ENCODE measurements at regions not wholly inside any gene's neighbourhood (a gene's known extent, or its start where the extent isn't known, plus 50 kb on each side); places are given as distances from the start of the nearest gene placed in this dataset.

DNA sequence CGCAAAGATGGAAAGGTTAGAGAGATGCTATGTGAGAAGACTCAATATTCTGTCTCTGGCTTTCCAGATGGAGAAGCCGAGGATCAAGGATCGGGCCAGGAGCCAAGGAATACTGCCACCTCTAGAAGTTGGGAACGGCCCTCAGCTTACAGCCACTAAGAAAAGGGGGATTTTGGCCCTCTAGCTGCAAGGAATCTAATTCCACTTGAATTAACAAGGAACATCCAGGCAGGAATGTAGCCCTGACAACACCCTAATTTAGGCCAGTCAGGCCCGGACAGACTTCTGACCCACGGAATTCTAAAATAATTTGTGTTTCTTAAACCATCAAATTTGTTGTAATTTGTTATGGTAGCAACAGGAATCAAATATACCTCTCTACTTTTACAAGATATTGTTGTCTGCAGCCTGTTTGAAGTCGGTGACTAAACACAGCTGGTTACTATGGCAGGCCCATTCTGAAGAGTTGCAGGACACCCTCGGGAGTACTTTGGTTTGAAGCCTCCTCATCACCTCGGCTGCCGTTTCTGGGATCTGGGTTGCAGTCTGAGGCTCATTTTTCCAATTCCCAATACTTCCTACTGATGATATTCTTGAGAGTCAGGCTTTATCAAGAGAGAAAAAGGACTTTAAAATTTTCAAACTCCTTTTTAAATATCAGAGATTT is 1131.2 kb downstream of the TSN start:
- Histone ChIP-seq H3K27ac (ENCODE audit: low read length in 2 of 2) (no peak overlapping the region), H3K4me3 (ENCODE audit: control extremely low read depth in 1 of 5, extremely low read depth in 1 of 5, insufficient read depth in 1 of 5, low read depth in 2 of 5, low read length in 4 of 5) (no peak overlapping the region), H3K4me2 (replicated peaks; ENCODE audit: low read depth, low read length, poor library complexity, severe bottlenecking) (no peak overlapping the region), H3K9ac (ENCODE audit: low read length) (no peak overlapping the region), H3K4me1 (ENCODE audit: control insufficient read depth in 2 of 2, insufficient read depth in 2 of 2, low read length in 2 of 2) (no peaks in the 10 kb centered on the region), H3K79me2 (ENCODE audit: control insufficient read depth, insufficient read depth, low read length) (no peaks in the 10 kb centered on the region), H3K36me3 (replicated peaks in 1 of 2; ENCODE audit: control extremely low read depth in 1 of 2, control insufficient read depth in 1 of 2, extremely low read depth in 1 of 2, insufficient read depth in 2 of 2, low read length in 1 of 2) (no peaks in the 10 kb centered on the region), H3K27me3 (replicated peaks in 1 of 4; ENCODE audit: control extremely low read depth in 1 of 4, control insufficient read depth in 3 of 4, insufficient read depth in 4 of 4, low read length in 3 of 4) (no peaks in the 10 kb centered on the region), H2AFZ (ENCODE audit: insufficient read depth, low read depth, low read length, poor library complexity, severe bottlenecking) (no peak overlapping the region), H3K9me3 (ENCODE audit: control extremely low read depth in 1 of 3, control insufficient read depth in 2 of 3, insufficient read depth in 1 of 3, low read length in 2 of 3) (no peaks in the 10 kb centered on the region), H4K20me1 (ENCODE audit: control insufficient read depth, insufficient read depth, low read length, poor library complexity, severe bottlenecking) (no peaks in the 10 kb centered on the region)
- no peak overlapping the region for H3K4me3 Mint-ChIP-seq
- no peaks in the 10 kb centered on the region for H3K27me3 Mint-ChIP-seq
- DNase-seq (no peak), ATAC-seq (ENCODE audit: low read depth) (no peak)
- WGBS (ENCODE audit: insufficient coverage), result 82% methylated on average over 4 of the region's 10 CpGs
- H3K27ac Mint-ChIP-seq, result no peak overlapping the region
- intact Hi-C loops (cut with micrococcal nuclease), result no loop called here
- ChIA-PET CTCF (no interaction called here), POLR2A (no interaction called here)
- TF ChIP-seq EZH2 (IDR thresholded peaks at IDR 0.05; ENCODE audit: borderline replicate concordance, insufficient read depth, low read depth, low read length, poor library complexity, severe bottlenecking), result no peak
- TF ChIP-seq, protein P1, sequence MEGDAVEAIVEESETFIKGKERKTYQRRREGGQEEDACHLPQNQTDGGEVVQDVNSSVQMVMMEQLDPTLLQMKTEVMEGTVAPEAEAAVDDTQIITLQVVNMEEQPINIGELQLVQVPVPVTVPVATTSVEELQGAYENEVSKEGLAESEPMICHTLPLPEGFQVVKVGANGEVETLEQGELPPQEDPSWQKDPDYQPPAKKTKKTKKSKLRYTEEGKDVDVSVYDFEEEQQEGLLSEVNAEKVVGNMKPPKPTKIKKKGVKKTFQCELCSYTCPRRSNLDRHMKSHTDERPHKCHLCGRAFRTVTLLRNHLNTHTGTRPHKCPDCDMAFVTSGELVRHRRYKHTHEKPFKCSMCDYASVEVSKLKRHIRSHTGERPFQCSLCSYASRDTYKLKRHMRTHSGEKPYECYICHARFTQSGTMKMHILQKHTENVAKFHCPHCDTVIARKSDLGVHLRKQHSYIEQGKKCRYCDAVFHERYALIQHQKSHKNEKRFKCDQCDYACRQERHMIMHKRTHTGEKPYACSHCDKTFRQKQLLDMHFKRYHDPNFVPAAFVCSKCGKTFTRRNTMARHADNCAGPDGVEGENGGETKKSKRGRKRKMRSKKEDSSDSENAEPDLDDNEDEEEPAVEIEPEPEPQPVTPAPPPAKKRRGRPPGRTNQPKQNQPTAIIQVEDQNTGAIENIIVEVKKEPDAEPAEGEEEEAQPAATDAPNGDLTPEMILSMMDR (IDR thresholded peaks at IDR 0.05), result no peak
- no peaks in the 10 kb centered on the region for H3K4me1 Mint-ChIP-seq
- peaks cover 10% of the 10 kb centered on the region for H3K9me3 Mint-ChIP-seq (ENCODE audit: insufficient read depth)

DNA sequence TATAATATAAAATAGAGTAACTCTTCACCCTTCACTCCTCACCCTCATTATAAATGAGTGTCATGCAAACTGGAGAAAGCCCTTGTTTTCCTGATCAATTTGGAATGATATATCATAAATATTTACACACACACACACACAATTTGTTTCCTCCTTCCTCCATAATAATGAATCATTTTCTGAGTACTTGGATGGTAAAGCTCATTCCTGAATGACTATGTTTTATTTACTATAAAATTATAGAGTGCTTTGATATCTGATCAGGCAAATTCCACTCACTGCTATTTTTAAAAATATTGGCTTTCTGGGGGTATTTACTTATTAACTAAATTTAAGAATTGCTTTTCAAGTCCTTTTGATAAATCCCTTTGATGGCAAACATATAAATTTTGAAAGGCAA is 1125.5 kb upstream of the CNTNAP5 start:
- Mint-ChIP-seq H3K4me3 (no peak overlapping the region), H3K9me3 (ENCODE audit: insufficient read depth) (peaks cover 1% of the 10 kb centered on the region), H3K4me1 (no peaks in the 10 kb centered on the region), H3K27ac (no peak overlapping the region), H3K27me3 (no peaks in the 10 kb centered on the region)
- Histone ChIP-seq H3K4me3 (ENCODE audit: control extremely low read depth in 1 of 5, extremely low read depth in 1 of 5, insufficient read depth in 1 of 5, low read depth in 2 of 5, low read length in 4 of 5) (no peak overlapping the region), H3K79me2 (ENCODE audit: control insufficient read depth, insufficient read depth, low read length) (no peaks in the 10 kb centered on the region), H2AFZ (ENCODE audit: insufficient read depth, low read depth, low read length, poor library complexity, severe bottlenecking) (no peak overlapping the region), H3K27me3 (replicated peaks in 1 of 4; ENCODE audit: control extremely low read depth in 1 of 4, control insufficient read depth in 3 of 4, insufficient read depth in 4 of 4, low read length in 3 of 4) (no peaks in the 10 kb centered on the region), H3K36me3 (replicated peaks in 1 of 2; ENCODE audit: control extremely low read depth in 1 of 2, control insufficient read depth in 1 of 2, extremely low read depth in 1 of 2, insufficient read depth in 2 of 2, low read length in 1 of 2) (no peaks in the 10 kb centered on the region), H3K27ac (ENCODE audit: low read length in 2 of 2) (no peak overlapping the region), H3K9me3 (ENCODE audit: control extremely low read depth in 1 of 3, control insufficient read depth in 2 of 3, insufficient read depth in 1 of 3, low read length in 2 of 3) (no peaks in the 10 kb centered on the region), H3K4me1 (ENCODE audit: control insufficient read depth in 2 of 2, insufficient read depth in 2 of 2, low read length in 2 of 2) (no peaks in the 10 kb centered on the region), H3K4me2 (replicated peaks; ENCODE audit: low read depth, low read length, poor library complexity, severe bottlenecking) (no peak overlapping the region), H3K9ac (ENCODE audit: low read length) (no peak overlapping the region), H4K20me1 (ENCODE audit: control insufficient read depth, insufficient read depth, low read length, poor library complexity, severe bottlenecking) (no peaks in the 10 kb centered on the region)
- CTCF ChIA-PET, result no interaction called here
- DNase-seq, result no peak
- POLR2A ChIA-PET, result no interaction called here
- intact Hi-C loops (cut with micrococcal nuclease), result no loop called here
- TF ChIP-seq, protein P1 (IDR thresholded peaks at IDR 0.05), result no peak
- no peak for TF ChIP-seq EZH2 (IDR thresholded peaks at IDR 0.05; ENCODE audit: borderline replicate concordance, insufficient read depth, low read depth, low read length, poor library complexity, severe bottlenecking)
- ATAC-seq (ENCODE audit: low read depth), result no peak
